Stomach (tissue), 8 donors: ENCODE measurements at regions not wholly inside any gene's neighbourhood (a gene's known extent, or its start where the extent isn't known, plus 50 kb on each side); places are given as distances from the start of the nearest gene placed in this dataset.

Source experiments
- DNase-seq, 2 donors: peaks; one replicate each; pipeline versions ENCODE4 v3.0.0 to v3.0.0-alpha.2; 2013 to 2019
- H3K27ac ChIP-seq, 5 donors: fragments of 200-600 bp in 4 of 5; sonication (generic) in 4 of 5; one replicate each; pipeline ENCODE4 v1.5.1; 2013 to 2019; ENCODE audit warnings: mild to moderate bottlenecking in 1 of 5, moderate library complexity in 1 of 5
- H3K27me3 ChIP-seq, 3 donors: fragments of 200-600 bp; sonication (generic); one replicate each; pipeline ENCODE4 v1.5.1; 2017 to 2019; ENCODE audit warnings: mixed run types in 1 of 3
- H3K36me3 ChIP-seq, 4 donors: fragments of 200-600 bp; sonication (generic); 1 replicate in 3 of 4; 2 replicates in 1 of 4; pipeline ENCODE4 v1.5.1; 2016 to 2019
- H3K4me1 ChIP-seq, 4 donors: fragments of 200-600 bp; sonication (generic); one replicate each; pipeline ENCODE4 v1.5.1; 2016 to 2019
- H3K4me3 ChIP-seq, 4 donors: fragments of 200-600 bp; sonication (generic) in 3 of 4; one replicate each; pipeline ENCODE4 v1.5.1; 2016 to 2019; ENCODE audit warnings: mild to moderate bottlenecking in 1 of 4
- H3K9me3 ChIP-seq, 4 donors: fragments of 200-600 bp; sonication (generic); one replicate each; pipeline ENCODE4 v1.5.1; 2016 to 2019
- CTCF ChIP-seq, 7 experiments: fragments of 450-650 bp in 4 of 7; fragments of 200-600 bp in 3 of 7; sonication (generic) in 3 of 7; IDR thresholded peaks; one replicate each; pipeline ENCODE4 v1.5.1; 2016 to 2019; ENCODE audit warnings: antibody characterized with exemption in 7 of 7, control low read depth in 2 of 7, mild to moderate bottlenecking in 1 of 7
- EP300 ChIP-seq: sonication (generic); formaldehyde crosslinking; IDR thresholded peaks from one replicate; pipeline ENCODE4 v1.6.1; 2017; ENCODE audit warnings: antibody characterized with exemption
- POLR2A ChIP-seq, 4 donors: fragments of 450-650 bp; IDR thresholded peaks; one replicate each; pipeline ENCODE4 v1.6.1; 2016; ENCODE audit warnings: antibody characterized with exemption in 4 of 4, control low read depth in 2 of 4, mild to moderate bottlenecking in 1 of 4, moderate library complexity in 1 of 4
- POLR2AphosphoS5 ChIP-seq, 3 donors: sonication (generic); formaldehyde crosslinking; IDR thresholded peaks; one replicate each; pipeline ENCODE4 v1.6.1; 2016; ENCODE audit warnings: antibody characterized with exemption in 3 of 3
- WGBS, 5 donors: extraction: QIAGEN DNeasy Blood & Tissue Kit in 3 of 5; methylation state at CpG; one replicate each; pipeline versions ENCODE4 v1.1.5 to v1.1.7; 2013 to 2018; 5-methylcytosine and 5-hydroxymethylcytosine counted together
- intact Hi-C: fragments of 100-400 bp; cut with DNase I; formaldehyde crosslinking; loops from one replicate; pipeline ENCODE4 v1.15.1; 2023; ENCODE audit warnings: low total_unique reads
- donor health status: healthy with polysubstance abuse.
- donor health status: Bipolar disorder and iron deficiency.
- donor health status: healthy.

DNA sequence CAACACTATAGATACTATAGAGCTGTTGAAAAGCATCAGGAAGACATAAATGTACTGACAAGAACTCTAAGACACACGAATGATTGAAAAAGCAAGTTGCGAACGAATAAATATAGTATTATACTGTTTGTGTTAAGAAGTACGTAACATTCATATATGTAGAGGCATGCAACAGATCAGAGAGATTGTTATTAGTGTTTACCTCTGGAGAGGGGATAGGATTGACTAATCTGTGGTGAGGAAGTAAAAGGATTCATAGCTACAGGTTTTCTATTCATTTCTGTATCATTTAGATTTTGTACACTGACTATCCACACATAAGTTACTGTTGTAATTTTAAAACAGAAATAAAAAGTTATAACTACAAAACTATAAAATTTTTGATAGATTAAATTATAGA is 147.6 kb upstream of the SV2C start:
- WGBS, 5 donors: 62 to 78% (median 65%) methylated on average over 4 of the region's 4 CpGs
- intact Hi-C loops: no loop called here
- TF ChIP-seq CTCF (IDR thresholded peaks at IDR 0.05) (no peak), POLR2AphosphoS5 (IDR thresholded peaks at IDR 0.05) (no peak), EP300 (no peak), POLR2A (IDR thresholded peaks at IDR 0.05) (no peak)

GRCh38 chr5:75933489-75933888 is 149.7 kb upstream of the SV2C start:
- DNase-seq: peak in 1 of 2 donors; percentile 16
- intact Hi-C loops: no loop called here
- no peak overlapping the region for H3K4me3 ChIP-seq
- no peaks in the 10 kb centered on the region for H3K4me1 ChIP-seq
- 44 to 55% (median 49%) methylated on average over 3 of the region's 3 CpGs for WGBS, 5 donors
- no peaks in the 10 kb centered on the region for H3K9me3 ChIP-seq
- no peak for TF ChIP-seq POLR2A (IDR thresholded peaks at IDR 0.05)
- peaks cover 0 to 9% (median 0%) of the 10 kb centered on the region in 3 donors for H3K27me3 ChIP-seq
- H3K36me3 ChIP-seq: no peaks in the 10 kb centered on the region
- no peak overlapping the region for H3K27ac ChIP-seq

More for the DNA sequence above, 147.6 kb upstream of the SV2C start:
- DNase-seq: no peak
- H3K4me3 ChIP-seq: no peak overlapping the region
- H3K27me3 ChIP-seq: peaks cover 0 to 9% (median 0%) of the 10 kb centered on the region in 3 donors
- no peaks in the 10 kb centered on the region for H3K36me3 ChIP-seq
- H3K27ac ChIP-seq: no peak overlapping the region
- H3K9me3 ChIP-seq: no peaks in the 10 kb centered on the region
- no peaks in the 10 kb centered on the region for H3K4me1 ChIP-seq

- no peaks in the 10 kb centered on the region for H3K9me3 ChIP-seq
- H3K27ac ChIP-seq: no peak overlapping the region
- no peak for DNase-seq
- 73 to 84% (median 76%) methylated on average over 2 of the region's 2 CpGs for WGBS, 5 donors
- no peak for TF ChIP-seq CTCF (IDR thresholded peaks at IDR 0.05)
- TF ChIP-seq POLR2A (IDR thresholded peaks at IDR 0.05): no peak
- no peak for TF ChIP-seq POLR2AphosphoS5 (IDR thresholded peaks at IDR 0.05)
- TF ChIP-seq EP300: no peak
- H3K4me3 ChIP-seq: no peak overlapping the region
- H3K36me3 ChIP-seq: no peaks in the 10 kb centered on the region
- intact Hi-C loops: no loop called here
- peaks cover 0 to 9% (median 0%) of the 10 kb centered on the region in 3 donors for H3K27me3 ChIP-seq
- H3K4me1 ChIP-seq: no peaks in the 10 kb centered on the region
Measured at GRCh38 chr5:75931175-75931574, 152.0 kb upstream of the SV2C start.

- Histone ChIP-seq H3K9me3 (no peaks in the 10 kb centered on the region), H3K36me3 (no peaks in the 10 kb centered on the region), H3K4me1 (no peaks in the 10 kb centered on the region), H3K27ac (no peak overlapping the region), H3K27me3 (peaks cover 0 to 9% (median 0%) of the 10 kb centered on the region in 3 donors), H3K4me3 (no peak overlapping the region)
- intact Hi-C loops: no loop called here
- TF ChIP-seq EP300: no peak
- TF ChIP-seq POLR2A (IDR thresholded peaks at IDR 0.05): no peak
- no peak for TF ChIP-seq CTCF (IDR thresholded peaks at IDR 0.05)
- no peak for TF ChIP-seq POLR2AphosphoS5 (IDR thresholded peaks at IDR 0.05)
- 67 to 80% (median 69%) methylated on average over 1 of the region's 1 CpG for WGBS, 5 donors
- DNase-seq: no peak
Measured at GRCh38 chr5:75928992-75929391, 154.2 kb upstream of the SV2C start.

DNA sequence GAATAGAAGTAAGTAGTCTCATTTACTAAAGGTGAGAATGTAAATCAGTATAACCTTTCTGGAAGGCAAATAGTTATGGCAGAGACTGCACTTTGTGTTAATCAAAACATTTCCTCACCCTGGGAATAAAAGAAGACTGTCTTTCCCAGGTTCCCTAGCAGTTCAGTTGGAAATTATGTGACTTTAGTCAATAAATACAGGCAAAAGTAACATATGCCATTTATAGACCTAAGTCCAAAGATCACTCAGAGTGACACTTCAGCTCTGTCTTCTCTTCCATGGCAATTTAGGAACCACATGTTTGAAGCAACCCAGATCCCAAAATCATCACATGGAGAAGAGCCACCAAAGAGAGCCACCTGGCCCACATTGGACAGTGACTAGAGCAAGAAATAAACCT is 160.7 kb upstream of the SV2C start:
- H3K4me1 ChIP-seq: no peaks in the 10 kb centered on the region
- no peak overlapping the region for H3K27ac ChIP-seq
- no peaks in the 10 kb centered on the region for H3K36me3 ChIP-seq
- H3K9me3 ChIP-seq: no peaks in the 10 kb centered on the region
- DNase-seq: no peak
- no peaks in the 10 kb centered on the region for H3K27me3 ChIP-seq
- no peak overlapping the region for H3K4me3 ChIP-seq
- intact Hi-C loops: no loop called here
- TF ChIP-seq POLR2AphosphoS5 (IDR thresholded peaks at IDR 0.05) (no peak), CTCF (IDR thresholded peaks at IDR 0.05) (no peak), POLR2A (IDR thresholded peaks at IDR 0.05) (no peak)
